IPS DF 6.9 (cell line): ENCODE measurements at regions not wholly inside any gene's neighbourhood (a gene's known extent, or its start where the extent isn't known, plus 50 kb on each side); places are given as distances from the start of the nearest gene placed in this dataset.

Experiments used
- DNase-seq: peaks from one replicate; pipeline ENCODE4 v3.0.0-alpha.2; 2013; ENCODE audit warnings: low read depth, low spot score
- H3K27ac ChIP-seq: one replicate; pipeline ENCODE4 v1.5.1; 2013; ENCODE audit warnings: low read length, control low read depth
- H3K27me3 ChIP-seq: 2 replicates; pipeline ENCODE4 v1.6.1; 2013; ENCODE audit warnings: mild to moderate bottlenecking, low read length; ENCODE audit not compliant: control insufficient read depth, insufficient read depth
- H3K36me3 ChIP-seq: 2 replicates; pipeline ENCODE4 v1.6.1; 2013; ENCODE audit warnings: low read length; ENCODE audit not compliant: control insufficient read depth, insufficient read depth
- H3K4me1 ChIP-seq: 2 replicates; pipeline ENCODE4 v1.6.1; 2013; ENCODE audit warnings: low read length; ENCODE audit not compliant: control insufficient read depth, insufficient read depth
- H3K4me3 ChIP-seq: 2 replicates; pipeline ENCODE4 v1.5.1; 2013; ENCODE audit warnings: mild to moderate bottlenecking, low read length
- H3K9me3 ChIP-seq: 2 replicates; pipeline ENCODE4 v1.6.1; 2013; ENCODE audit warnings: low read length, inconsistent platforms; ENCODE audit not compliant: control insufficient read depth, insufficient read depth
- WGBS: extraction: QIAGEN DNeasy Blood & Tissue Kit; methylation state at CpG from one replicate; pipeline ENCODE4 v1.1.7; 2013; ENCODE audit warnings: mixed read lengths, missing lambda C conversion rate; ENCODE audit not compliant: insufficient read length, insufficient coverage; 5-methylcytosine and 5-hydroxymethylcytosine counted together

GRCh38 chr3:73284472-73284871, 223.0 kb downstream of the EBLN2 start:
- Histone ChIP-seq H3K4me3 (no peak overlapping the region), H3K4me1 (no peaks in the 10 kb centered on the region), H3K27ac (no peak overlapping the region), H3K9me3 (no peaks in the 10 kb centered on the region), H3K27me3 (no peaks in the 10 kb centered on the region), H3K36me3 (no peaks in the 10 kb centered on the region)
- DNase-seq = no peak
- WGBS = no CpG with 5 or more reads among the region's 9 CpGs

- DNase-seq = no peak
- no peak overlapping the region for H3K4me3 ChIP-seq
- WGBS = no CpG with 5 or more reads among the region's 7 CpGs
- no peaks in the 10 kb centered on the region for H3K4me1 ChIP-seq
- no peaks in the 10 kb centered on the region for H3K27me3 ChIP-seq
- H3K36me3 ChIP-seq = no peaks in the 10 kb centered on the region
- no peak overlapping the region for H3K27ac ChIP-seq
- no peaks in the 10 kb centered on the region for H3K9me3 ChIP-seq
Observed at GRCh38 chr3:73291541-73291940, 230.1 kb downstream of the EBLN2 start.

- H3K27me3 ChIP-seq = no peaks in the 10 kb centered on the region
- no peak for DNase-seq
- H3K4me3 ChIP-seq = no peak overlapping the region
- H3K27ac ChIP-seq = no peak overlapping the region
- no peaks in the 10 kb centered on the region for H3K36me3 ChIP-seq
- H3K4me1 ChIP-seq = no peaks in the 10 kb centered on the region
- no peaks in the 10 kb centered on the region for H3K9me3 ChIP-seq
- no CpG with 5 or more reads among the region's 4 CpGs for WGBS
Observed at GRCh38 chr3:73292220-73292619, 230.8 kb downstream of the EBLN2 start.

GRCh38 chr3:73294537-73294936, 233.1 kb downstream of the EBLN2 start:
- no peaks in the 10 kb centered on the region for H3K27me3 ChIP-seq
- no peak overlapping the region for H3K27ac ChIP-seq
- peak; percentile 9 for DNase-seq
- no peaks in the 10 kb centered on the region for H3K4me1 ChIP-seq
- no peak overlapping the region for H3K4me3 ChIP-seq
- no peaks in the 10 kb centered on the region for H3K36me3 ChIP-seq
- H3K9me3 ChIP-seq = no peaks in the 10 kb centered on the region
- WGBS = no CpG with 5 or more reads among the region's 8 CpGs

GRCh38 chr3:73295876-73296635, 234.6 kb downstream of the EBLN2 start:
- WGBS = 100% methylated on average over 2 of the region's 9 CpGs
- no peak overlapping the region for H3K4me3 ChIP-seq
- no peaks in the 10 kb centered on the region for H3K9me3 ChIP-seq
- H3K36me3 ChIP-seq = no peaks in the 10 kb centered on the region
- DNase-seq = no peak
- H3K4me1 ChIP-seq = no peaks in the 10 kb centered on the region
- no peaks in the 10 kb centered on the region for H3K27me3 ChIP-seq
- no peak overlapping the region for H3K27ac ChIP-seq

GRCh38 chr3:73296859-73297258, 235.4 kb downstream of the EBLN2 start:
- no peaks in the 10 kb centered on the region for H3K9me3 ChIP-seq
- no peak for DNase-seq
- H3K36me3 ChIP-seq = no peaks in the 10 kb centered on the region
- no CpG with 5 or more reads among the region's 5 CpGs for WGBS
- H3K27ac ChIP-seq = no peak overlapping the region
- no peak overlapping the region for H3K4me3 ChIP-seq
- no peaks in the 10 kb centered on the region for H3K4me1 ChIP-seq
- no peaks in the 10 kb centered on the region for H3K27me3 ChIP-seq

- WGBS = no CpG with 5 or more reads among the region's 11 CpGs
- Histone ChIP-seq H3K9me3 (no peaks in the 10 kb centered on the region), H3K27ac (no peak overlapping the region), H3K4me3 (no peak overlapping the region), H3K27me3 (no peaks in the 10 kb centered on the region), H3K4me1 (no peaks in the 10 kb centered on the region), H3K36me3 (no peaks in the 10 kb centered on the region)
- no peak for DNase-seq
Observed at GRCh38 chr3:73298243-73299183, 237.1 kb downstream of the EBLN2 start.

GRCh38 chr3:73299184-73299691, 237.8 kb downstream of the EBLN2 start:
- H3K27me3 ChIP-seq = no peaks in the 10 kb centered on the region
- no peak overlapping the region for H3K4me3 ChIP-seq
- H3K4me1 ChIP-seq = no peaks in the 10 kb centered on the region
- no peak for DNase-seq
- H3K9me3 ChIP-seq = no peaks in the 10 kb centered on the region
- no peak overlapping the region for H3K27ac ChIP-seq
- no peaks in the 10 kb centered on the region for H3K36me3 ChIP-seq
- WGBS = no CpG with 5 or more reads among the region's 5 CpGs

GRCh38 chr3:73314151-73314951, 252.9 kb downstream of the EBLN2 start:
- no peak overlapping the region for H3K4me3 ChIP-seq
- no peak for DNase-seq
- no peaks in the 10 kb centered on the region for H3K9me3 ChIP-seq
- no CpG with 5 or more reads among the region's 5 CpGs for WGBS
- H3K27ac ChIP-seq = no peak overlapping the region
- no peaks in the 10 kb centered on the region for H3K27me3 ChIP-seq
- no peaks in the 10 kb centered on the region for H3K4me1 ChIP-seq
- H3K36me3 ChIP-seq = no peaks in the 10 kb centered on the region

GRCh38 chr3:73315706-73316105, 254.2 kb downstream of the EBLN2 start:
- DNase-seq = no peak
- WGBS = no CpG with 5 or more reads among the region's 10 CpGs
- H3K4me3 ChIP-seq = no peak overlapping the region
- H3K9me3 ChIP-seq = no peaks in the 10 kb centered on the region
- no peaks in the 10 kb centered on the region for H3K27me3 ChIP-seq
- no peaks in the 10 kb centered on the region for H3K4me1 ChIP-seq
- no peak overlapping the region for H3K27ac ChIP-seq
- H3K36me3 ChIP-seq = no peaks in the 10 kb centered on the region
